ENCODE measurements at regions not wholly inside any gene's neighbourhood (a gene's known extent, or its start where the extent isn't known, plus 50 kb on each side); places are given as distances from the start of the nearest gene placed in this dataset.

- no peaks in the 10 kb centered on the region for H3K27me3 Mint-ChIP-seq
- POLR2A ChIA-PET = interaction anchor here (1.7 kb wide), 1 partner anchor 43 kb away, joined by 6 read pairs; no protein-coding TSS in a partner anchor
Measured at GRCh38 chr14:105905456-105905855, 379.1 kb downstream of the TMEM121 start.

GRCh38 chr14:105907276-105907675 is 380.9 kb downstream of the TMEM121 start:
- POLR2A ChIA-PET = interaction anchor here (1.2 kb wide), 1 partner anchor 44 kb away, joined by 7 read pairs; no protein-coding TSS in a partner anchor
- peaks cover 0 to 24% of the 10 kb centered on the region in 2 donors for H3K4me1 ChIP-seq (ENCODE audit: control insufficient read depth in 2 of 2, insufficient read depth in 2 of 2, low read length in 2 of 2)
- no peak overlapping the region for H3K27ac Mint-ChIP-seq
- H3K27ac ChIP-seq (ENCODE audit: low read length in 2 of 2) = peak overlapping the region in 1 of 2 donors; percentile 22
- no peaks in the 10 kb centered on the region for H3K9me3 Mint-ChIP-seq (ENCODE audit: insufficient read depth)
- ATAC-seq (ENCODE audit: low read depth) = no peak
- H3K27me3 Mint-ChIP-seq = no peaks in the 10 kb centered on the region
- H4K20me1 ChIP-seq (ENCODE audit: control insufficient read depth, insufficient read depth, low read length, poor library complexity, severe bottlenecking) = no peaks in the 10 kb centered on the region
- H3K79me2 ChIP-seq (ENCODE audit: control insufficient read depth, insufficient read depth, low read length) = peaks cover 35% of the 10 kb centered on the region
- TF ChIP-seq EZH2 (IDR thresholded peaks at IDR 0.05; ENCODE audit: borderline replicate concordance, insufficient read depth, low read depth, low read length, poor library complexity, severe bottlenecking) = no peak
- no peak for TF ChIP-seq CTCF (IDR thresholded peaks at IDR 0.05)
- H3K4me2 ChIP-seq (replicated peaks; ENCODE audit: low read depth, low read length, poor library complexity, severe bottlenecking) = peak overlapping the region; percentile 48
- peak overlapping the region; percentile 32 for H3K9ac ChIP-seq (ENCODE audit: low read length)
- no peaks in the 10 kb centered on the region for H3K36me3 ChIP-seq (replicated peaks in 1 of 2; ENCODE audit: control extremely low read depth in 1 of 2, control insufficient read depth in 1 of 2, extremely low read depth in 1 of 2, insufficient read depth in 2 of 2, low read length in 1 of 2)
- H3K4me3 Mint-ChIP-seq = peak overlapping the region; percentile 74
- DNase-seq = no peak
- H3K4me3 ChIP-seq (ENCODE audit: control extremely low read depth in 1 of 5, extremely low read depth in 1 of 5, insufficient read depth in 1 of 5, low read depth in 2 of 5, low read length in 4 of 5) = peak overlapping the region in 3 of 5 experiments; percentile 28 to 49 (median 46)
- no CpG with 5 or more reads among the region's 3 CpGs for WGBS (ENCODE audit: insufficient coverage)
- no peak overlapping the region for H2AFZ ChIP-seq (ENCODE audit: insufficient read depth, low read depth, low read length, poor library complexity, severe bottlenecking)
- intact Hi-C loops (cut with micrococcal nuclease) = no loop called here
- no peaks in the 10 kb centered on the region for H3K27me3 ChIP-seq (replicated peaks in 1 of 4; ENCODE audit: control extremely low read depth in 1 of 4, control insufficient read depth in 3 of 4, insufficient read depth in 4 of 4, low read length in 3 of 4)
- CTCF ChIA-PET = no interaction called here
- H3K4me1 Mint-ChIP-seq = peaks cover 22% of the 10 kb centered on the region
- H3K9me3 ChIP-seq (ENCODE audit: control extremely low read depth in 1 of 3, control insufficient read depth in 2 of 3, insufficient read depth in 1 of 3, low read length in 2 of 3) = no peaks in the 10 kb centered on the region

More at GRCh38 chr14:105905456-105905855, 379.1 kb downstream of the TMEM121 start:
- WGBS (ENCODE audit: insufficient coverage) = 20% methylated on average over 1 of the region's 11 CpGs
- H3K4me1 ChIP-seq (ENCODE audit: control insufficient read depth in 2 of 2, insufficient read depth in 2 of 2, low read length in 2 of 2) = peaks cover 0 to 17% of the 10 kb centered on the region in 2 donors
- no peaks in the 10 kb centered on the region for H3K9me3 ChIP-seq (ENCODE audit: control extremely low read depth in 1 of 3, control insufficient read depth in 2 of 3, insufficient read depth in 1 of 3, low read length in 2 of 3)
- peak overlapping the region; percentile 19 for H3K9ac ChIP-seq (ENCODE audit: low read length)
- no peak overlapping the region for H2AFZ ChIP-seq (ENCODE audit: insufficient read depth, low read depth, low read length, poor library complexity, severe bottlenecking)
- CTCF ChIA-PET = no interaction called here
- H3K4me3 ChIP-seq (ENCODE audit: control extremely low read depth in 1 of 5, extremely low read depth in 1 of 5, insufficient read depth in 1 of 5, low read depth in 2 of 5, low read length in 4 of 5) = peak overlapping the region in 4 of 5 experiments; percentile 28 to 49 (median 38)
- H3K4me3 Mint-ChIP-seq = peak overlapping the region; percentile 73
- H3K4me1 Mint-ChIP-seq = peaks cover 22% of the 10 kb centered on the region
- no peaks in the 10 kb centered on the region for H3K27me3 ChIP-seq (replicated peaks in 1 of 4; ENCODE audit: control extremely low read depth in 1 of 4, control insufficient read depth in 3 of 4, insufficient read depth in 4 of 4, low read length in 3 of 4)
- no peaks in the 10 kb centered on the region for H3K9me3 Mint-ChIP-seq (ENCODE audit: insufficient read depth)
- H3K27ac ChIP-seq (ENCODE audit: low read length in 2 of 2) = no peak overlapping the region
- no peak for DNase-seq
- H3K4me2 ChIP-seq (replicated peaks; ENCODE audit: low read depth, low read length, poor library complexity, severe bottlenecking) = peak overlapping the region; percentile 35
- H3K36me3 ChIP-seq (replicated peaks in 1 of 2; ENCODE audit: control extremely low read depth in 1 of 2, control insufficient read depth in 1 of 2, extremely low read depth in 1 of 2, insufficient read depth in 2 of 2, low read length in 1 of 2) = no peaks in the 10 kb centered on the region
- TF ChIP-seq EZH2 (IDR thresholded peaks at IDR 0.05; ENCODE audit: borderline replicate concordance, insufficient read depth, low read depth, low read length, poor library complexity, severe bottlenecking) = no peak
- no peak for TF ChIP-seq CTCF (IDR thresholded peaks at IDR 0.05)
- intact Hi-C loops (cut with micrococcal nuclease) = no loop called here
- no peak for ATAC-seq (ENCODE audit: low read depth)
- H3K27ac Mint-ChIP-seq = peak overlapping the region; percentile 73
- H3K79me2 ChIP-seq (ENCODE audit: control insufficient read depth, insufficient read depth, low read length) = peaks cover 45% of the 10 kb centered on the region
- H4K20me1 ChIP-seq (ENCODE audit: control insufficient read depth, insufficient read depth, low read length, poor library complexity, severe bottlenecking) = no peaks in the 10 kb centered on the region
